NCI-H226 (cell line): ENCODE measurements at regions not wholly inside any gene's neighbourhood (a gene's known extent, or its start where the extent isn't known, plus 50 kb on each side); places are given as distances from the start of the nearest gene placed in this dataset.
A peak's percentile ranks its signal among the peaks of the same experiment; 100 is the strongest.
"Not testable (repeated sequence)": the region's sequence is repeated elsewhere in the genome, so short reads cannot be mapped to it uniquely, and the experiment has no call there.

Source experiments
- DNase-seq: peaks from one replicate; pipeline ENCODE4 v3.0.0-alpha.2; 2015

DNA sequence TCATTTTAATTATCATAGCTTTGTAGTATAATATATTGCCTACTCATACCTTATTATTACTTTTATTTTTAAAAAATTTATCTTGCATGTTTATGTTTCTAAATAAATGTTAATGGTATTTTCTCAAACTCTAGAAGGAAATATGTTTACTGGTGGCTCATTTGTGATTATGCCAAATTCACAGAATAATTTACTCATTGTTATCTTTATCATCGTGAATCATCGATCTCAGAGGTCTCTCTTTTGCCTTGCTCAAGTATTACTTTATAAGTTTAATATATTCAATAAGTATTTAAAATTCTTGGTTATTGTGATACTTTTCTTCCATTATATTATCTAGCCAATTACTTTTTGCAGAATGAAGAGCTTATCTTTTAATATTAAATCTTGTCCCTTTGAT lies 836.7 kb upstream of the ADAMTS5 start:
- no peak for DNase-seq

DNA sequence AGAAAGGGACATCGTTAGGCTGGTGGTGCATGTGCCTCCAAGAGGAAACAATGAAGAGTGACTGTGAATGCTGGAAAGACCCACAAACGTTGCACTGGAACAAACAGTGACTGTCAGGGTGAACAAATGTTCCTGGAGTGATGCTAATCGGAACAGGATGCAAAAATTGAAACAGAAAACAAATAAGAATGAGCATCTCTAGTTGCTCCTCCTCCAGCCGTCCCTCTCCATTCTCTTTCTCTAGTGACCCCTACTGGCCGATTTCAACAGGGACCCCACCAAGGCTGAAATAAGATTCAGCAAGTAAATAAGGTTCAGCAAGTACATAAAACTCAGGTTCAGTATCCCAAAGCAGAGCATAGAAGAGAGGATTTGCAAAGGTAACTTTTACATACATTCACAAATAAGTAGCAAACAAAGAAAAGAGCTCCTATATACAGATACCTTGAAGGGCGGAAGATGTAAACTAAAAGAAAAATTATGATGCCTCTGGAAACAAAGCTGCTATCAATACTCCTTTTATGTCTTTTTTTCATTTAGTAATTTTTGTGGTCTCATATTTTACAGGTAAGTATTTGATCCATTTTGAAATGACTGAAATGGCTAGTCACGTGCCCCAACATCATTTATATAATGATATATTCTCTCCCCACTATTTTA lies 836.1 kb upstream of the ADAMTS5 start:
- DNase-seq: peak; percentile 13

DNA sequence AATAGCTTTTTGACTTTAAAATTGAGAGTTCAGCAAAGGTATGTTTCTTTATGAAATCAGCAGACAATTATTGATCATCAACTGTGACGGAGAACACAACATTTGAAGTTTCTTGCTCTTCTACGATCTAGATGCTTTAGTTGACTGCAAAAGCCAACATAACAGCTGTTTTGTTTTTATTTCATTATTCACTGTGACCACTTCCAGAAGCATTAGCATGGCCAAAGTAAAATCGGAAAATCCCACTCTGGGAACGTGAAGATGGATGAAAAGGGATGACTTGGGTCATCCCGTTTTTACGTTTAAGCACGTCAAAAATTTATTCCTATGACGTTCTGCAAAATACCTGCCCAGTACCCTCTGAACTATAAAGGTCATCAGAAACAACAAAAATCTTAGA lies 833.0 kb upstream of the ADAMTS5 start:
- DNase-seq: no peak

DNA sequence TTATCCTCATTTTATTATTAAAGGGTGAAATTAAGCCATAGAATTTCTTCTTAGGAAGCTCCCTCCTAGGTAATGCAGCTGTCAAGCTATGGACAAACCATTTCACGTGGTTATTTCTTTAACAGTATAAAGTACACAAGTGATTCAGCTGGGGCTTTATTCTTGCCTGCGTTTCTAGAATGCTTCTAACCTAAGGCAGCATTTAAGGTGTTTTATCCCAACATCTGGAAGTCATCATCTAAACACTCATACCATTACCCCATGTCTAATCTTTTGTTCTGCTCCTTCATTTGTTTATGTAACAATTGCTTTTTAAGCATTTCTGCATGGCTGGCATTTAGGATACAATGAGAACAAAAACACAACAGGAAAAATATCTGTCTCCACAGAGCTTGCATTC lies 829.2 kb upstream of the ADAMTS5 start:
- DNase-seq: no peak

DNA sequence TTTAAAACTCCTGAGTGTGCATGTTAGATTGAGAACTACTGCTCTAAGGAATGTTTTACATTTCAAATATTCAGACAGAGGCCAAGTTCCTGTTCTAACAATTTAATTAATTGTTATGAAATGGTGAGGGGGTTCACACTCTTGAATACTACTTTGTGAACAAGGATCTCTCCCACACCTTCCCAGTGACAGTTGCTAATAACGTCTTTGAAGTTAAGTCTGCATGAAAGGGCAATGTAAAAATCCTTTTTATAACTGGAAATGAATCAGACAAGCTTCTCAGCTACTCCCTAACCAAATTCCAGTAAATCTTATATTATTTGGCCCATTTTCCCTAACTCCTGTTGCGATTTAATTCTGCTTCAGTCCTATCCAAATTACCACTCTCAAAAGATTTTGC lies 828.5 kb upstream of the ADAMTS5 start:
- no peak for DNase-seq

DNA sequence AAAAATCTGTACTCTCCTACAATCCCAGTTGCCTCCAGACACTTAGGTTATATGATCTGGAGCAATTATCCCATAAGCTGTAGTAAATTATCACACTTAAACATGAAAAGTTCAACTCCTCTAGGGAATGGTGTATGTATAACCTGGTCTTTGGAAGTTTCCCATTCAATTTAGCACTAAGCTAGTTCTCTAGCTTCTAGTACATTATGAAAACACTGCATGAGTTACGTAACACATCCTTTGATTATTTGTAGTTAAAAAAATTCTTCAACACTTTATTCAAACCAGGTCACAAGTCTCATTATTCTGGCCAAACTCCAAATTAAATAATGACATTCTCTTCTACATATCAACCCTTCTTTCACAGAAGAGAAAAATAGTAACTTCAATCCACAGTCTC lies 827.0 kb upstream of the ADAMTS5 start:
- DNase-seq: no peak

DNA sequence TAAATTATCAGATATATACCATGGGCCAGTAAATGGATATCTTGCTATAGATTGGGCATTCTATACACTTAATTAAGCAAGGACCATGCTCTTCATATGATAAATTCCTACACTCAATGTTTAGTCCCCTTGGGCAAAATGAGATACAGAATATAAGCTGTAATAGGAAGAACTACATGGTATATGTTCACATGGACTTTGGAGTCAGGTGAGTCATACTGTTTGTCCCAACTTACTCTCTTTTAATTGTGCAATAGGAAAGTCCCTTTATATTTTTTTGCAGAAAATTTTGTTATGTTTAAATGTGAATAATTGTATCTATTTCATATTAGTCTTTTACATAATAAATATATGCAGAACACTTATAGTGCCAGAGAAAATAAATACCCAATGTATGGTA lies 820.2 kb upstream of the ADAMTS5 start:
- no peak for DNase-seq

DNA sequence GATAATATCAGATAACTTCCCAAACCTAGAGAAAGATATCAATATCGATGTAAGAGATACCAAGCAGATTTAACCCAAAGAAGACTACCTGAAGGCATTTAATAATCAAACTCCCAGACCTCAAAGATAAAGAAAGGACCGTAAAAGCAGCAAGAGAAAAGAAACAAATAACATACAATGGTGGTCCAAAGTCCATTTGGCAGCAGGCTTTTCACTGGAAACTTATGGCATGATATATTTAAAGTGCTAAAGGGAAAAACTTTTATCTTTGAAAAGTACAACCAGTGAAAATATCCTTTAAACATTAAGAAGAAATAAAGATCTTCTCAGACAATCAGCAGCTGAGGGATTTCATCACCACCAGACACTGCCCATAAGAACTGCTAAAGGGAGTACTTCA lies 812.7 kb upstream of the ADAMTS5 start:
- DNase-seq: no peak

DNA sequence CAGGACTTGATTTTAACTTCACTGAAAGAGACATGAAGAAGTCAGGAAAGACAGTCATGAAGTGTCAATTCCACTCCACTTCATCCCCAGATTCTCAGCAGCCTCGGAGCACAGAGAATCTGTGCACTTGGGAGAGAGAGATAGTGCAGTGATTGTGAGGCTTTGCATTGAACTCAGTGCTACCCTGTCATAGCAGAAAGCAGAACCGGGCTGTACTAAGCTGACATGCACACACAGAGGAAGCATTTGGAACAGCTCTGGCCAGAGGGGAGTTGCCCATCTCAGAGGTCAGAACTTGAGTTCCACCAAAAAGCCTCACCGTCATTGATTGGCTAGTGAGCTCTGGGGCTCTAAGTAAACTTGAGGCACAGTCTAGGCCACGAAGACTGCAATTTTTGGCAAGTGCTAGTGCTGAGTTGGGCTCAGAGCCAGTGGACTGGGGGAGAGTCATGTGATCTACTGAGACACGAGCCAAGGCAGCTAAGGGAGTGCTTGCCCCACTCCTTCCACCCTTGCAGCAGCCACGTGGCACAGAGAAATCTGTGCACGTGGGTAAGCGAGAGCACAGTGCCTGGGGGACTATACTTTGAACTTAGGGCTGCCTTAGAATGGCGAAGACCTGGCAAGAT lies 810.2 kb upstream of the ADAMTS5 start:
- no peak for DNase-seq

DNA sequence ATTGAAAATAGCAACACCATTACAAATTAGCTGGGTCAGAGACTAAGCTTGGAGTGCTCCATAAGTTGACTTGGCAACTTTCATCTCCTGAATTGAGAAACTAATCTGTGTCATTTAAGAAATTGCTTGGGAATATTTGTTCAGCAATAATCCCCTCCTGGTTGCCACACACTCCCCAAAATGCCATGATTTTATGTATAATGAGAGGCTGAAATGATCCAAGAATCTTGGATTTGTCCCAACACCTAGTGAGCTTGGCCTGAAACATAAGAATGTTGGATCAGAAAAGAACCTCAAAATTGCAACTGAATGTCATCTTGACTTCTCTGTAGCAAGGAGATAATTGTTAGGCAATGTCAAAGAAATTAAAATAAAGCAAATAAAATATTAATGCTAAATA lies 805.9 kb upstream of the ADAMTS5 start:
- DNase-seq: no peak

DNA sequence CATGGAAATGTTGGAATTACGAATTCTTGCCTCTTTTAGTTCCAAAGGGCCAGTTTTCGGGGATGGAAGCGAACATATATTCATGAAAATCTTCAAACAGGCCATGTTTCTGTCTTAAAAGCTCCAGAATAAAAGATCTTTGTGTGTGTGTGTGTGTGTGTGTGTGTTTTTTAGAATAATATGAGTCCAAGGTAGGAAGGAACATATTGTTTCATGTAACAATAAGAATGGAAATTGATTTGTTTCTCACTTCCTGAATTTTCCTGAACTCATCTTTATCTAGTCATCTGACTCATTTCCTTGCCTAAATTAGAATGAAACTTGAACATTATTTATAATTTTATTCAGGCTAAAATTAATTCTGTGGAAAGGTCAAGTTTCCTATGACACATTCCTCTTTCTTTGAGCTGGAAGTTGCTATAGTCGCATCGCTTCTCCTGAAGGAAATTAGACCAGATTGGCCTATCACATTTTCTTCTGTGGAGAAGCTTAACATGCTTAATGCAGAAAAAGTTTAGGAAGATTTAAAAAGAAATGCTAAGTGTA lies 805.1 kb upstream of the ADAMTS5 start:
- no peak for DNase-seq

DNA sequence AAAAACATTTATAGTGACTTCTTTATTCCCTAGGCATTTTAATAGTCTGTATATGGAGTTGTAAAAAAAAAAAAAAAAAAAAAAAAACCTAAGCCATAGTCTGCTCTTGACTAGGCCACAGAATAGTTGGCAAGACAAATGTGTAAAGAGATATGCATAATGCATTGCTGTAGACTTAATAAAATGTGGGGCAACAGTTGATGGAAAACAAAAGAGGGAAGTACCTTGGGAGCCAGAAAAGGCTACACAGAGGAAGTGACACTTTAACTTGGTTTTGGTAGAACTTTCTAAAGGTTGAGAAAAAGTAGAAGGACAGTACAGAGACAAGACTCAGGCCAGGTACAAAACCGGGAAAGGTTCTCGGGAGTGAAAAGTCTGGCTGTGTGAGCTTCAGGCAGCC lies 802.9 kb upstream of the ADAMTS5 start:
- DNase-seq: no peak

DNA sequence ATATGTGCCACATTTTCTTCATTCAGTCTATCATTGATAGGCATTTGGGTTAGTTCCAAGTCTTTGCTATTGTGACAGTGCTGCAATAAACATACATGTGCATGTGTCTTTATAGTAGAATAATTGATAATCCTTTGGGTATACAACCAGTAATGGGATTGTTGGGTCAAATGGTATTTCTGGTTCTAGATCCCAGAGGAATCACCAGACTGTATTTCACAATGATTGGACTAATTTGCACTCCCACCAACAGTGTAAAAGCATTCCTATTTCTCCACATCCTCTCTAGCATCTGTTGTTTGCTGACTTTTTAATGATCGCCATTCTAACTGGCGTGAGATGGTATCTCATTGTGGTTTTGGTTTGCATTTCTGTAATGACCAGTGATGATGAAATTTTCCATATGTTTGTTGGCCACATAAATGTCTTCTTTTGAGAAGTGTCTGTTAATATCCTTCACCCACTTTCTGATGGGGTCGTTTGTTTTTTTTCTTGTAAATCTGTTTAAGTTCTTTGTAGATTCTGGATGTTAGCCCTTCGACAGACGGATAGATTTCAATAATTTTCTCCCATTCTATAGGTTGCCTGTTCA lies 801.3 kb upstream of the ADAMTS5 start:
- not testable (repeated sequence) for DNase-seq

DNA sequence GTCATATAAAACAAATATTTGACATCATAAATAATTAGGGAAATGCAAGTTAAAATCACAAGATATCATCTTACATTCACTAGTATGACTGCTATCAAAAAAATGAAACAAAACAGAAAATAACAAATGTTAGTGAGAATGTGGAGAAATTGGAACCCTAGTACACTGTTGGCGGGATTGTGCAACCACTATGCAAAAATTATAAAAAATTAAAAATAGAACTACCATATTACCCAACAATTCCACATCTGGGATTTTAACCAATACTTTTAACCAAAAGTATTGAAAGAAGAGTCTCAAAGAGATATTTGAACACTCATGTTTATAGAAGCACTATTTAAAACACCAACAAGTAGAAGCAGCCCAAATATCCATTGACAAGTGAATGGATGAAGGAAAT lies 797.2 kb upstream of the ADAMTS5 start:
- DNase-seq: no peak

DNA sequence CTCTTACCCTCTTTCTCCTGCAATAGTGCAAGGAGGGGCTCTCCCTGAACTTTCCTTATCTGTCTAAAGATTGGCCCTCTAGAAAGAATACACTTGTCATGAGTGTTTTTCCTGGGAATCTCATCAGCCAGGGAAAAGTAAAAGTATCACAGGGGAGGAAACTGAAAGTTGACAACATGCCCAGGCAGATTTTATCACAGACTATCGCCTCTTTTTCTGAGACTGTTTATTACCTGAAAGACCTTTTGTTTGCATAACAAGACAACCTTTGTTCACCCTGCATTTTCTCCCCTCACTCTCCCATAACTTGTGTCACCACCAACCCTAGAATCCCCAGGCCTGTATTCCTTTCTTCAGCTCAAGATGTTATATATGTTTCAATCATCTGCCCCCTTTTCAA lies 794.7 kb upstream of the ADAMTS5 start:
- DNase-seq: peak; percentile 24

DNA sequence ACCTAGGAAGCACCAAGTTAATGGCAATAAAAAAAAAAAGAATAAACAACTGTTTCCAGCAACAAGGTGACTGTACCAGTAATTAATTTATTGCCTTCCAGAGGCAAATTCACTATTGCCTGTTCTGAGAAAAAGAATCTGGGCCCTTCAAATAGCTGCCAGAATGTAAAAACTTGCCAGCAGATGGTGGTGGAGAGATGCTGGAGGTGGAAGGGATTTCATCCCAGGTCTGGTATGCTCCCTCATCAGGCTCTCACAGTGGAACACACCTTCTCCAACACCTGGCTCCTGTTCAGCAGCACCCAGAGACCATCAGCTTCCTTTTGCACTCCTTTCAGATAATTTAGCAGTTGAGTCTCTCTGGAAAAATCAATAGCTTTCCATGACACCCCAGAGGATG lies 792.9 kb upstream of the ADAMTS5 start:
- DNase-seq: peak; percentile 22

DNA sequence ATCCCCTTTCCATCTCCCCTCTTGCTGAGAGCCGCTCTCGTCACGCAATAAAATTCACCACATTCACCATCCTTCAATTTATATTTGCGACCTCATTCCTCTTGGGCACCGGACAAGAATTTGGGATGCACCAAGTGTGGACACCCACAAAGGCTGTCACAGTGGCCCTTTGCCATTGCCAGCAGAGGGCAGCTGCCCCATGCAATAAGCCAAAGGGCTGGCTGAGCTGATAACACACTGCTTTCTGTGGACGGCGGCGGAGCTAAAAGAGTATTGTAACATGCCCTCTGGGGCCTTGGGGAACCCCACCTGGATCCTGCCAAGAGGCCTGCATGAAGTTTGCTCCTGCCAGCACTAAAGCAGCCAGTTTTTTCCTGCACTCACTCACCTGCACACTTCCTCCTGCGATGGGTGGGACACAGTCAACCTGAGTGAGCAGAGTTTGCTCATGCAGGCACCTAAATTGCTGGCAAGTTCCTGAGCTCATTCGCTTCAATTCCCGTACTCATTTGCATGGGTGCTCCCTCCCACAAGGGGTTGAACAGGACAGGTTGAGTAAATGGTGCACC lies 792.3 kb upstream of the ADAMTS5 start:
- no peak for DNase-seq

DNA sequence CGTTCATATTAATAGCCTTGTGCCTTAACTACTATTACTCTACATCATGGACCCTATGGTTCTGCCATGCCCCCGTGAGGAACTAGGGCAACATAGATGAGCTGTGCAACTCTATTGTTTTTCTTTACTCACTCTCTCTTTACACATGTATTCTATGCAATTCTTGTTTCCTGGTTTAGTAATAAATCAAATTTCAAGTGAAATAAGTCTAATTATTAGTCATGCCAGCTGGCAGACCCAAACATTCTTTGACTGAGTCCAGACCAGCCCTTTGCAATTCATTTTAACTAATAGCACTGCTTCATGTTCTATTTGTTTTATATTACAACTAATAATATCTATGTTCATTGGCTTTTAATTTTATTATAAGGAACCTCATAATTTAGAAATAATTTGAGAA lies 789.3 kb upstream of the ADAMTS5 start:
- no peak for DNase-seq

DNA sequence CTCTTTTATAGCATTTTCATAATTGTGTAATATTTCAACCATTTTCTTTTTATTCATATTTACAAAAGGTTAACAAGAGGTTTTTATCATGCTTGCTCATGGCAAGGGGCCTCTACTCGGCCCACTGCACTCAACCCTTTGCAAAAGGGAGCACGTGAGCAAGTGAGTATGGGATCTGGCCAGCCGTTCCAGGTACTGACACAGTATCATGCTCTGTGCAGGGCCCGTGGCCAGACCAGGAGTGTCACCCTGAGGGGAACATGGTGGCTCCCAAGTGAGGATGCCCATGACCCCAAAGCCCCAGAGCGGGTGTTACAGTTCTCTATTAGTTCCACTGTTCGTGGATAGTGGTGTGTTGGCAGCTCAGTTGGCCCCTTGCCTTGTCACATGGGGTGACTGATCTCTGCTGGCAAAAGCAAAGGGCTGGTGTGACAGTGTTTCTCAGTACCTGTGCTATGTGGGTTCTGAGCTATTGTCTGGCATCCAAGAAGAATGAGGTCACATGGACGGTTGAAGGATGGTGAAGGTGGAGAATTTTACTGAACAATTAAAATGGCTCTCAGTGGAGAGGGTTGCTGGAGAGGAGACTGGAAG lies 777.2 kb upstream of the ADAMTS5 start:
- DNase-seq: no peak

DNA sequence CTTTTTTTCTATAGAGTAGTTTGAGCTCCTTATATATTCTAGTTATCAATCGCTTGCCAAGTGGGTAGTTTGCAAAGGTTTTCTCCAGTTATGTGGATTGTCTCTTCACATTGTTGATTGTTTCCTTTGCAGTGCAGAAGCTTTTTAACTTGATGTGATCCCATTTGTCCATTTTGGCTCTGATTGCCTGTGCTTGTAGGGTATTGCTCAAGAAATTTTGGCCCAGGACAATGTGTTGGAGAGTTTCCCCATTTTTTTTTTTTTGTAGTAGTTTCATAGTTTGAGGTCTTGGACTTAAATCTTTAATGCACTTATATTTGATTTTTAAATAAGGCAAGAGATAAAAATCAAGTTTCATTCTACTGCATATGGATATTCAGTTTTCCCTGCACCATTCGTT lies 774.8 kb upstream of the ADAMTS5 start:
- DNase-seq: no peak

DNA sequence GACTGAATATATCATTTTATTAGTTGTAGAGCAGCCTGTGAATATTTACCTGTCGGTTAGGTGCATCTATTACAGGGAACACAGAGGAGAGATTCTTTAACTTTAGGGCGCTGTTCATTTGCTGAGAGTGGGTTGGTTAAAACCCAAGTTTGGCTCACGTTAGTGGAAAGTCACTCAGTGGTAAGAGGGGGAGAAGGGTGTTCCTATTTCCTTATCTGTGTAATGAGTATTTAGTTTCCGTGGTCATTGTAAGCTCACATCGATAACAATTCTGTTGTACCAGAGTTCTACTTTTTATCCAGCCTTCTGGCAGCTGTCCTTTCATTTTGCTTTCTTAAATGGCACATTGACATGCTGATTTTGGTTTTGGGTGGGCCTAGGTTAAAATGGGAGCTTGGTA lies 773.2 kb upstream of the ADAMTS5 start:
- no peak for DNase-seq

DNA sequence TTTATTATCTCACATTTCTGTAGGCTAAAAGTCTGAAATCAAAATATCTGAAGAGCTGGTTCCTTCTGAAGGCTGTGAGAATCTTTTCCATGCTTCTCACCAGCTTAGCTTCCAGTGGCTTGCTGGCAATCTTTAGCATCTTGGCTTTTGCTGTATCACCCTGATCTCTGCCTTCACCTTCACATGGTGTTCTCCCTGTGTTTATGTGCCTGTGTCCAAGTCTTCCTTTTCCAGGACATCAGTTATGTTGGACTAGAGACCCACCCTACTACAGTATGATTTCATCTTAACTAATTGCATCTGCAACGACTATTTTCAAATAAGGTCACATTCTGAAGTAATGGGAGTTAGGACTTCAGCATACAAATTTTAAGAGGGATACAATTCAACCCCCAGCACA lies 772.3 kb upstream of the ADAMTS5 start:
- DNase-seq: no peak

DNA sequence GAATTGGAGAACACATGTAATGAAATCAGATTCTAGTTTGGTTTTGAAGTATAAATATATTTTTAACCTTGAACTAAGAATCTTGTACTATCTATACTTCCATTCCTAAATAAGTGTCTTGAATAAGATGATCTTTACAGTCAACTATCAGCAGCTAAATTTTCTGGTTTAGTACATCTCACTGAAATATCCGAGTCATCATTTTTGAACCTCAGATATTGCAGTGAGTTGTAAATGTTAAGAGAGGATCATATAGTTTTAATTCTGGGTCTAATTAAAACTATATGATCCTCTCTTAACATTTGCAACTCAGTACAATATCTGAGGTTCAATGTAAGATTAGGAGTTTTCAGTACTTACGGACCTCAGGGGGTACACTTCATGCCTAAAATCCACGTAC lies 768.8 kb upstream of the ADAMTS5 start:
- no peak for DNase-seq

DNA sequence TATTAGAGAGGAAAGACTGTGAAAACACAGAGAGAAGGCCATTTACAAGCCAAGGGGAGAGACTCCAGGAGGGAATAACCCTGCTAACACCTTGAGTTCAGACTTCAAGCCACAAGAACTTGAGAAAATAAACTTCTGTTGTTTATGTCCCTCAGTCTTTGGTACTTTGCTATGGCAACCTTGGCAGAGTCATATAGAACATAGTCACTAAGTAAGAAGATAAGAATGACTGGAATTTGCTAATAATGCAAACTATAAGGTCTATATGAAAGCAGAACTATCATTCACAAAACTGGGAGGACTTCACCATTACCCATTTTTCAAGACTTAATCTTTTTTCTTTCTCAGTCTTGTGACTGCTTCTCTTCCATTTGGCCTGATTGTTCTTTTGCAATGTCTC lies 767.3 kb upstream of the ADAMTS5 start:
- peak; percentile 62 for DNase-seq
